ENCODE measurements at regions not wholly inside any gene's neighbourhood (a gene's known extent, or its start where the extent isn't known, plus 50 kb on each side); places are given as distances from the start of the nearest gene placed in this dataset.
"Not testable (repeated sequence)": the region's sequence is repeated elsewhere in the genome, so short reads cannot be mapped to it uniquely, and the experiment has no call there.

DNA sequence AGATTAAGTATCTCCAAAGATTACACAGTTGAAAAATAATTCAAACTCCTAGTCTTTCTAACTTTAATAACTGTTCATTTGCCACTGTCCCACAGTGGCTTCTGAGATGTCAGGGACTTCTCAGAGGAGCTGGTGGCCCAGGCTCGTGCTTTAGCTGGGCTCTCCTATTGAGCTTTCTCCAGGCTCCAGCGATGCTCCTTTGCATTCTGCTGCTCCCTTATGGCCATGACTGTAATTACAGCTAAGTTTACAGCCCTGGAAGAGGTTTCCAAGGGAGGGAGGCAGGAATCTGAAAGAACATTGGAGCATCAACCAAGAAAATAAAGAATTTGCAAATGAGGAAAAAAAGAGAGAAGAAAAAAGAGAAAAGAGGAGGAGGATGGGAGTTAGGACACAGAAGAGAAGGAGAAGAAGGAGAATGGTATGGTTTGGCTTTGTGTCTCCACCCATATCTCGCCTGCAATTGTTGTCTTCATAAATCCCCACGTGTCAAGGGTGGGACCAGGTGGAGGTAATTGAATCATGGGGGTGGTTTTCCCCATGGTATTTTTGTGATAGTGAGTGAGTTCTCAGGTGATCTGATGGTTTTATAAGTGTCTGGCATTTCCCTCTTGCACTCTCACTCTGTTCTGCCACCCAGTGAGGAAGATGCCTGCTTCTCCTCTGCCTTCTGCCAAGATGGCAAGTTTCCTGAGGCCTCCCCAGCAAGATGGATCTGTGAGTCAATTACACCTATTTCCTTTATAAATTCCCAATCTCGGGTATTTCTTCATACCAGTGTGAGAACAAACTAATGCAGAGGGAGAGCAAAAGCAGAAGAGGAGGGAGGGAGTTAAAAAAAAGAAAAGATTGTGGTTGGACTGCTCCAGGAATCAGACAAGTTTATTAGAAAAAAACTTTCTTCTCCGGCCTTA lies 857.0 kb downstream of the KCNA4 start:
- DNase-seq (ENCODE audit: extremely low read depth in 1 of 11, low read depth in 9 of 11, low spot score in 4 of 11) = peak; percentile 15 to 48 (median 28)

DNA sequence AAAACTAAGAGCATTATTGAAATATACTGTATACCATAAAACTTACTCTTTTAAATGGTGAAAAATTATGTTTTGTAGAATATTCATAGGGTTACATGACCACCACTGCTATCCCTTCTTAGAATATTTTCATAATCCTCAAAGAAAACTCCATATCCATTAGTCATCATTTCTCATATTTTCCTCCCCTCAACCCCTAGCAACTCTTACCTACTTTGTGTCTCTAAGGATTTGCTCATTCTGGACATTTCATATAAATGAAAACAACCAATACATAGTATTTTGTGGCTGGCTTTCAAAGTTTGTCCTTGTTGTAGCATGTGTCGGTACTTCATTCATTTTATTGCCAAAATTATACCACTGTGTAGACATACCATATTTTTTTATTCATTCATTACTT lies 863.8 kb downstream of the KCNA4 start:
- DNase-seq (ENCODE audit: extremely low read depth in 1 of 11, low read depth in 9 of 11, low spot score in 4 of 11) = no peak

DNA sequence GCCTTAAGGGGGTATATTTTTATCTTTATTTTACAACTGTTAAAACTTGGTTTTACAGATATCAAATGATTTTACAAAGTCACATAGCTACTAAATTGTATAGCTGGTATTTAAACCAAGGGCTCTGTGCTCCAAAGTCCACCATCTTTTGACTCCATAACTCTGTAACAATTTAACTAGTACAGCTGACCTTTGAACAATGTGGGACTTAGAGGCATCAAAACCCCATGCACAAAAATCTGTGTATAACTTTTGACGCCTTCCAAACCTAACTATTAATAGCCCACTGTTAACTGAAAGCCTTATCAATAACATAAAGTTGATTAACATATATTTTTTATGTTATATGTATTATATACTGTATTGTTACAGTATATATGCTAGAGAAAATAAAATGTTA lies 874.3 kb downstream of the KCNA4 start:
- DNase-seq (ENCODE audit: extremely low read depth in 1 of 11, low read depth in 9 of 11, low spot score in 4 of 11) = not testable (repeated sequence)

DNA sequence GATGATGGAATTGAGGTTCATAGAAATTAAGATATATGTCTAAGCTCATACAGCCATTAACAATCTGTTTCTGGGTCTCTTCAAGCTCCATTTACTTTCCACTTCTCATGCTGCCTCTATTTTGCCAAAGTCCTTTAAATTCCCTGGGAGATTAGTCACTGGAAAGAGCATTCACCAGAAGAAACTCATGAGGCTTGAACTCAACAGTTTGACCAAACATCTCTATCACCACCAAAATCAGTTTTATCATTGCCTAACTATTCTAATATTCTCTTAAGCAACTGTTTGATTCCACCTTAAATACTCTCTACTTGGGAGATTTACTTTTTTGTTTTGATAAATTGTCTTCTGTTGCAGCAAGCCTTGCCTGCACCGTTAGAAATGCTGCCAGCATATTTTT lies 881.3 kb downstream of the KCNA4 start:
- no peak for DNase-seq (ENCODE audit: extremely low read depth in 1 of 11, low read depth in 9 of 11, low spot score in 4 of 11)

DNA sequence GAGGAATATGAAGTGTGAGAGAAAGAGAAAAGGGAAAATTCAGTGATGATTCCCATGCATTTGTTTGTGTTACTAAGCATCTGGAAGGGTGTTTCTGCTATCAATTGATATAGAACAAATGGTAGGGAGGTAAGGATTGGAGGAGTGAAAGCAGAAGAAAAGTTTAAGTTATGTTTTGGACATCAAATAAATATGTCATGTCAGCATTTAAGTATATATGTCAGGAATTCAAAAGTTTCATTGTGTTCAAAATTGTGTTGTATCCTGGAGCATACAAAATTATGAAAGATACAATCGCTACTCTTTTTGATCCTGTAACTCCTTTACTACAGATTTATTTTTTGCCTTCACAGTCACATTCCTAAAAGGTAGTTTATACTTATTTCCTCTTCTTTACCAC lies 885.8 kb downstream of the KCNA4 start:
- no peak for DNase-seq (ENCODE audit: extremely low read depth in 1 of 11, low read depth in 9 of 11, low spot score in 4 of 11)

DNA sequence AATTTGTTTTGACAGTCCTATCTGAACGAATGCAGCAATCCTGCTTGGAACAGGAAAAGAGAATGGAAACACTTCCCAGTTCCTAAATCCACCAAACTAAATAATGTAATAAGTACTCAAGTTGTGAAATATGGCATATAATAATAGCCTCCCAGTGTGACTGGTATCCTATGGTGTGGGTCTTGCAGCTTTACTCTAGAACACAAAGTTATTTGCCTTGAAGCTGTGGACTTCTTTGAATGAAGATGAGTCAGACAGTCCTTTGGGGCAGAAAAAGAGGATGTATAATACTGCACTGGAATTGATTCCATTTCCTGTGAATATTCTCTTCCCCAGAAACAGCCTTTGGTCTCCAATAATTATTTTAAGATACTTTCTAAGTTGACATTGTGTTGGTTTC lies 887.0 kb downstream of the KCNA4 start:
- no peak for DNase-seq (ENCODE audit: extremely low read depth in 1 of 11, low read depth in 9 of 11, low spot score in 4 of 11)

DNA sequence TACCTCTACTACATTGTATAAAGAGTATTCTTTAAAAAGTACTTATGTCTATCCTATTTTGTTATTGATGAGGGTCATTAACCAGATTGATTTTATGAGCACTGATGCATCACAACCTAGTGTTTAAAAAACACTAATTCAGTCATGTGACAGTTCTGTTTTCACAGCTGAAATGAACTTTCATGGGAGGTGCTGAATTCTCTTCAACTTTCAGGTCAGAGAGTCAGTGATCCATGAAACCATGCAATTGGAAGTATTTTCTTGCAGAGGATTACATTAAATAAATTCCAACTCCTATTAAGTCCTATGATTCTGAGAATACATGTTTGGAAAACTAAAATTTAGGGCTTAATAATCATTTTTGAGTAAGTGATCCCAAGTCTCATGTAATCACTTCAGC lies 889.4 kb downstream of the KCNA4 start:
- peak in 6 of 11 donors; percentile 8 to 43 (median 18) for DNase-seq (ENCODE audit: extremely low read depth in 1 of 11, low read depth in 9 of 11, low spot score in 4 of 11)

DNA sequence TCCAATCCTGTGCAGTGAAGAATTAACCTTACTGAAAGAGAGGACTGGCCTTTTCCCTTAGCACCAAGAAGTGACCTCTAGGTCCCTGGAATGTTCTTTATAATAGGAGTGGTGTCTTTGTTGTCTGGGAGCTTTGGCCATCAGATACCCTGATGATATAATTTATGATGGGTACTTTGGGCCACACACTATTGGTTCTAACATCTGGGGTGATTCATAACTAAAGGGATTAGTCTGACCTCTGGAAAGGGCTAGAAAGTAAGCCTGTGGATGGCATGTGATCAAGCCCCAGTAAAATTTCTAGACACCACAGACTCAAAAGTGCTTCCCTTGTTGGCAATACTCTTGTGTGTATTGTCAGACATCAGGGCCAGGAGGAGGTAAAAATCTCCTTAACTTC lies 891.2 kb downstream of the KCNA4 start:
- DNase-seq (ENCODE audit: extremely low read depth in 1 of 11, low read depth in 9 of 11, low spot score in 4 of 11) = no peak

DNA sequence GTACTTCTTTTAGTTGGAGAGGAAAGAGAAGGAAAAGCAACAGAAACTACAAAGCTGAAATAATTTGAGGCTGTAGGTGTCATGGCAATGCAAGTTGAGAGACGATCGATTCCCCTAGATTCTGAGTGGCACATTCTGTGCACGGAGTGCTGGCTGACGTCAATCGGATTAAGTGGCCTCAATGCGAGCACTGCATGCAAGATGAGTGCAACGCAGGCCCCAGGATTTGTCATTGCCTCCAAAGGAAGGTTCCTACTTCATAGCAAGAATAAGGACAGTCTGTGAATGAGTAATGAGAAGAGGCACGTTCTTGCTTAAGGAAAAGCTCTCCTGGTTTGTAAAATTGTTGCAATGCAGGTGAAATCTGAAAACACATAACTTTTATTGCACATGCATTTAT lies 892.4 kb downstream of the KCNA4 start:
- no peak for DNase-seq (ENCODE audit: extremely low read depth in 1 of 11, low read depth in 9 of 11, low spot score in 4 of 11)

DNA sequence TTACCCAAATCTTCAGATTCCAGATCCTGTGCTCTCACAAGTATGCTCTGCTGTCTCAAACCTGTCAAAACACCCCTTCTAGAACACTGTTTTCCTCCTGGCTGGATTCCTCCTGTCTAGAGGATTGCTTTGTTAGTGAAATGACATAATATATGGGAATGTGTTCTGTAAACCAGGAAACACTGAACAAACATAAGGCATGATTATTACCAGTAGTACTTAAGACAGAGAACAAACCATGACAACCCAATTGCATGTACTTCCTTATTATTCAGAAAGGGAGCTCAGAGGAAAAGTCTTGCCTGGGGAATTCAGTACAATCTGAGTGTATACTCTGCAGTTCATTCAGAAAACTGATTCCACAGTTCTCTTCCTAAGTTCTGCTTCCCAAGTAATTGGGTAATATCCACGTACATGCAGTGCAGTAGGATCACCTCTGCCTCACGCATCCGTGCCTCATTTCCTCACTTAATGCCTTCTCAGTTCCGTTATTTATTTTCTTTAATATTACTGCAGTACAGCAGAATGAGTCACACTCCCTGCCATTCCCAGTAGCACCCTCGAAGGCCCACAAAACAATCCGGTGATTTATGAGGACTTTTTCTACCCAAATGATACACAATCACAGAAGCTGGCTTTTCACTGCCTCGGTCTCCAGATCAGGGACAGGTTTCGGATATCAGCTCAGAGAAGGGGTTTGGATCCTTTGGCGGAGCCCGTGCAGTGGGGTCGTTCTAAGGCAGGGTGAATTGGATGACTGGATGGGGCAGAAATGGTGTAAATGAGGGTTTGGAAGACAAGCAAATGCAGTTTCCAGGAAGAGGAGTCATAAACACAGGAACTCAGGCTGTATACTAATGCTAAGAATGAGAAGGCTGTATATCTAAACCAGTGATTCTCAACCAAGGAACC lies 896.9 kb downstream of the KCNA4 start:
- DNase-seq (ENCODE audit: extremely low read depth in 1 of 11, low read depth in 9 of 11, low spot score in 4 of 11) = peak in 2 of 11 donors; percentile 8 to 18

DNA sequence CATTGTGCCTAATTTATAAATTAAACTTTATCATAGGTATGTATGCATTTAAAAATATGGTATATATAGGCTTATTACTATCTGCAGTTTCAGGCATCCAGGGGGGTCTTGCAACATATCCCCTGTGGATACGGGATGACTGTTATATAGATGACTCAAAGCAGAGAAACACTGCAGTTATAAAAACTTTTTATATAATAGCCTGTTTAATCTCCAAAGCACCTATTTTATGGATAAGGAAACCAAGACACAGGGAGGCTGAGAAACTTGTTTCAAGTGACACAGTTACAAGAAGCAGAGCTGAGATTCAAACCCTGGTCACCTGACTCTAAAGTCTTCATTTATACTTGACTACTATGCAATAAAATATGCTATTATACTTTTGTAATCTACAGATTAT lies 897.7 kb downstream of the KCNA4 start:
- no peak for DNase-seq (ENCODE audit: extremely low read depth in 1 of 11, low read depth in 9 of 11, low spot score in 4 of 11)

DNA sequence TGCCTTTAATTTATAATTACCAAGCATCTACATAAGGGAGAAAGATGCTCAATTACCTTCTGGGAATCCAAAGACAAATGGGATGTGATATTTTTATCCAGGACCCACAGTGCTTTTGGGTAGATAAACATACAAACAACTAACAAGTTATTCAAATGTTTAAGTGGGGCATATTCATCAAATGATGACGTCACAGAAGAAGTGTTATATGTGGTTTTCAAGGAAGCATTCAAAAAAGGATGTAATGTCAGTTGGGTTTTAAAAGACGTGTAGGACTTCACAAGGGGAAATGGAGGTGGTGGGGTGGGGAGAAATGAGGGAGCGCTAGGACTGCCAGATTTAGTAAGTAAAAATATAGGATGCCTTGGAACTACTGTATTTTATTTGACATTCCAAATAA lies 915.9 kb downstream of the KCNA4 start:
- DNase-seq (ENCODE audit: extremely low read depth in 1 of 11, low read depth in 9 of 11, low spot score in 4 of 11) = no peak

DNA sequence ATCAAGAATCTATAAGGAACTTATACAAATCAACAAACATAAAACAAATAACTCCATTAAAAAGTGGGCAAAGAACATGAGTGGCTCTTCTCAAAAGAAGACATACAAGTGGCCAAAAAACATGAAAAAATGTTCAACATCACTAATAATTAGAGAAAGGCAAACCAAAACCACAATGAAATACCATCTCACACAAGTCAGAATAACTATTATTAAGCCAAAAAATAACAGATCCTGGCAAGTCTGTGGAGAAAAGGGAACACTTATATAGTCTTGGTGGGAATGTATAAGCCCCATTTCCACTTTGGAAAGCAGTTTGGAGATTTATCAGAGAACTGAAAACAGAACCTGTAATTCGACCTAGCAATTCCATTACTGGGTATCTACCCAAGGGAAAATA lies 921.0 kb downstream of the KCNA4 start:
- DNase-seq (ENCODE audit: extremely low read depth in 1 of 11, low read depth in 9 of 11, low spot score in 4 of 11) = no peak

DNA sequence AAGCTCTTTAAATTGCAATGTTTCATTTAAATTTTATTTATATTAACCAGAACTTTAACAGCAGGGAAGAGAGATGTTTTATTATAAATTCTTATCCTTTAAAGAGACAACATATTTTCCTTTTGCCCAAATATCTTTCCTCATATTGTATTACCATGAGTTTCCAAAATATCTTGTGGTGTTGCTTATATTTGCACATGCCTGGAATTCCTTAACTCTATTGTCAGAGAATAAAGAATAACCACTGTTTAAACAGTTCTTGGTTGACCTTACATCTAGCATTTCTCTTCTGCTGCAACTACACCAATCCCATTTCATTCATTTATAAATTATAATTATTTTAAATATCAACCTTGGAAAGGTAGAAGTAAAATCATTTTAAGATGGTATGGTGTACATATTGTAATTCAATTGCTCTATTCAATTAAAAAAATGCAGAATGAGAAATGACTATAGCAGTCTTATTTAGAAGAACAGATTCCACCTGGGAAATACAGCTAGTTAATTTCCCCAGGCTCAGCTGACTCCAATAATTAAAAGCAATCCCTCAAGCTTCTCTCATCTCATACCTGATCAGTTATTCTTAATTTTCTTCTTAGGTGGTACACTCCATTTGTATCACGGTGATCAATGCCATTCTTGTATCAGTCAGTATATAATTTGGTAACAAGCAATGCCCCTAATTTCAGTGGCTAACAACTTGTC lies 923.3 kb downstream of the KCNA4 start:
- no peak for DNase-seq (ENCODE audit: extremely low read depth in 1 of 11, low read depth in 9 of 11, low spot score in 4 of 11)

DNA sequence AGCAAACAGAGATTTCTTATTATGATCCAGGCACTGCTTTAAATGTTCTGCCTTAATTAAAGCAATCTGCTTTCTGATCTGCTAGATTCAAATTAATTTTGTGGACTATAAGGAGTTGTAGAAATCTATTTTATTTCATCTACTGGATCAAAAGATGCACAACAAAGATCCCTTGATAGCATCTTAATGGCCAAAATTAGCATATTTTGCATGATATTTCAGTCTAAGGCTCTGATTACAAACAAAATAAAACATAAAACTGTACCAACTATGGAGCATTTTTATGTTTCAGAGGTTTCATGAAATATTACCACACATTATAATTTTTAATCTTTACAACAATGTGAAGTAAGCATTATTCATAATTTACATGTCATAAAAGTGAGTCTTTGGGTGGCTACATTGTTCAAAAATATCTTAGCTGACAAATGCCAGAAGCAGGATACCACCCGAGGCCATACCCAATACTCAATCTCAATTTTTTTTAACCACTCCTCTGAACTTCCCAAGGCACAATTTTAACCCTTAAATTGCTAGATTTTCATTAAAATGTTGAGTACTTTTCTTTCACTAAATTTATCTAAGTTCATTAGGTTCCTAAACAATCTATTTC lies 929.5 kb downstream of the KCNA4 start:
- DNase-seq (ENCODE audit: extremely low read depth in 1 of 11, low read depth in 9 of 11, low spot score in 4 of 11) = no peak

DNA sequence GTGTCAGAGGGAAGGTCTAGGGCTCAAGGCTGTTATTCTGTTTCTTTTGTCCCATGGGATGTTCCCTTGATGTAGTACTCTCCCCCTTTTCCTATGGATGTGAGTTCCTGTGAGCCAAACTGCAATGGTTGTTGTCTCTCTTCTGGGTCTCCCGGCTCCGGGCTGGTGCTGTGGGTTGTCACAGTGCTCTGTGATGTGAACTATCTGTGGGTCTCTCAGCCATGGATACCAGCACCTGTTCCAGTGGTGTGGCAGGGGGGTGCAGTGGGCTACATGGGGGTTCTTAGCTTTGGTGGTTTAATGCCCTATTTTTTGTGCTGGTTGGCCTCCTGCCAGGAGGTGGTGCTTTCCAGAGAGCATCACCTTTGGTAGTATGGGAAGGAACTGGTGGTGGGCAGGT lies 941.1 kb downstream of the KCNA4 start:
- no peak for DNase-seq (ENCODE audit: extremely low read depth in 1 of 11, low read depth in 9 of 11, low spot score in 4 of 11)

DNA sequence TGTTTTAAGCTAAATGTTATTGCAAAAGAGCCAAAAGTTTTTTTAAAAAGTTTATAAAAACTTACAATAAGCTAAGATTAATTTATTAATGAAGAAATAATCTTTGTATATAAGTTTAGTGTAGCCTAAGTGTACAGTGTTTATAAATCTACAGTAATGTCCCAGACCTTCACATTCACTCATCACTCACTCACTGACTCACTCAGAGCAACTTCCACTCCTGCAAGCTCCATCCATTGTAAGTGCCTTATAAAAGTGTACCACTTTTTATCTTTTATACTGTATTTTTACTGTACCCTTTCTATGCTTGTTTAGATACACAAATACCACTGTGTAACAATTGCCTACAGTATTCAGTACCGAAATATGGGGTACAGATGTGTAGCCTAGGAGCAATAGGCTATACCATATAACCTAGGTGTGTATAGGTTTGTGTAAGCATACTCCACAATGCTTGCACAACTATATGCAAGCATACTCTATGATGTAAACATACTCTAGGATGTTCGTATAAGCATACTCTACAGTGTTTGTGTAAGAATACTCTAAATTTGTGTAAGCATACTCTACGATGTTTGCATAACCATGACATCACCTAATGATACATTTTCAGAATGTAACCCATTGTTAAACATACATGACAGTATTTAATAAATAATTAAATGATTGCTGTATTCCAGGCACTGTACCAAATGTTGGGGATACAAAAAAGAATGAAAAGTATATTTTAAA lies 953.0 kb downstream of the KCNA4 start:
- no peak for DNase-seq (ENCODE audit: extremely low read depth in 1 of 11, low read depth in 9 of 11, low spot score in 4 of 11)

DNA sequence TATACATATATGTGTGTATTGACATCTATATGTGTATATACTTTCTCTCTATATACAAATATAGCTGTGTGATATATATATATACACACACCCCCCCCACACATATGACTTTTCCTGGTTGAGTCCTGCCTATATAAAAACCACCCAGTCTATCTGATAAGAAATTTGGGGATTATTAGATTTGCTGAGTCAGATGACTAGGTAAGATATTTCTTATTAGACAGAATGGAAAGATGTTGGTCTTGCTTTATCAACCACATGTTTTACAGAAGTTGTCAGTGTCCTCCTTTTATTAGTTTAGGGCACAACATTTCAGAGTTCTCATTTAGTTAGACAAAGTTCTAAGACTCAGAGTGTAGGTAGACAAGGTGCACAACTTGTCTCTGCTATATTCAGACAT lies 953.3 kb downstream of the METTL15 start:
- DNase-seq (ENCODE audit: extremely low read depth in 1 of 11, low read depth in 9 of 11, low spot score in 4 of 11) = no peak
